WTC11 (cell line): ENCODE measurements at regions not wholly inside any gene's neighbourhood (a gene's known extent, or its start where the extent isn't known, plus 50 kb on each side); places are given as distances from the start of the nearest gene placed in this dataset.

ENCODE experiments used
- ATAC-seq: fragments of 200-7000 bp; cut with Tn5 transposase; 2 replicates; pipeline ENCODE4 v1.10.0; 2021; ENCODE audit warnings: mild to moderate bottlenecking, moderate library complexity
- CTCF ChIA-PET: fragments of 300-600 bp; sonication (Branson Sonifier 250); formaldehyde crosslinking; loops from one replicate; lab custom pipeline; 2021; ENCODE audit warnings: antibody characterized with exemption; lab: Charles Lee
- POLR2A ChIA-PET: fragments of 350-600 bp; sonication (Branson Sonifier 250); formaldehyde crosslinking; loops from one replicate; lab custom pipeline; 2021; ENCODE audit warnings: antibody characterized with exemption; lab: Charles Lee
- DNase-seq: peaks from one replicate; pipeline ENCODE4 v3.0.0; 2021; ENCODE audit warnings: low spot score
- H3K27ac Mint-ChIP-seq: 2 replicates; pipeline ENCODE4 v1.8.0; 2021; ENCODE audit warnings: mixed read lengths
- H3K27me3 Mint-ChIP-seq: 2 replicates; pipeline ENCODE4 v1.8.0; 2021; ENCODE audit warnings: low read depth, mild to moderate bottlenecking, moderate library complexity, mixed read lengths
- H3K36me3 Mint-ChIP-seq: 2 replicates; pipeline ENCODE4 v1.8.0; 2021; ENCODE audit warnings: mixed read lengths
- H3K4me1 Mint-ChIP-seq: 2 replicates; pipeline ENCODE4 v1.8.0; 2022; ENCODE audit warnings: mixed read lengths
- H3K4me3 Mint-ChIP-seq: 2 replicates; pipeline ENCODE4 v1.8.0; 2021; ENCODE audit warnings: mild to moderate bottlenecking, moderate library complexity, mixed read lengths
- H3K9me3 Mint-ChIP-seq: 2 replicates; pipeline ENCODE4 v1.8.0; 2021; ENCODE audit warnings: mixed read lengths
- ATF1 ChIP-seq: sonication (generic); formaldehyde crosslinking; IDR thresholded peaks from 2 replicates; pipeline ENCODE4 v1.8.1; 2023; ENCODE audit warnings: mild to moderate bottlenecking, moderate library complexity, missing genetic modification reagents
- CBFB ChIP-seq: sonication (generic); formaldehyde crosslinking; IDR thresholded peaks from 2 replicates; pipeline ENCODE4 v1.8.1; 2022; ENCODE audit warnings: mild to moderate bottlenecking, low read depth, missing genetic modification reagents
- CREB1 ChIP-seq: sonication (generic); formaldehyde crosslinking; IDR thresholded peaks from 2 replicates; pipeline ENCODE4 v1.8.0; 2023; ENCODE audit warnings: mild to moderate bottlenecking, missing genetic modification reagents
- ELF4 ChIP-seq: sonication (generic); formaldehyde crosslinking; IDR thresholded peaks from 2 replicates; pipeline ENCODE4 v1.8.1; 2022; ENCODE audit warnings: low read depth, mild to moderate bottlenecking, moderate library complexity, missing genetic modification reagents
- EMX1 ChIP-seq: fragments of 250-450 bp; sonication (Bioruptor Pico); IDR thresholded peaks from 2 replicates; pipeline ENCODE4 v1.8.0; 2021; ENCODE audit warnings: mild to moderate bottlenecking
- ETV6 ChIP-seq: sonication (generic); formaldehyde crosslinking; IDR thresholded peaks from 2 replicates; pipeline ENCODE4 v1.8.1; 2022; ENCODE audit warnings: mild to moderate bottlenecking, missing genetic modification reagents
- MXD4 ChIP-seq: fragments of 250-450 bp; sonication (Bioruptor Pico); IDR thresholded peaks from 2 replicates; pipeline ENCODE4 v1.8.0; 2021; ENCODE audit warnings: mild to moderate bottlenecking, moderate library complexity, borderline replicate concordance
- OVOL2 ChIP-seq: fragments of 250-450 bp; sonication (Bioruptor Pico); IDR thresholded peaks from 2 replicates; pipeline ENCODE4 v1.9.0; 2021; ENCODE audit warnings: mild to moderate bottlenecking, borderline replicate concordance
- RELA ChIP-seq: sonication (generic); formaldehyde crosslinking; IDR thresholded peaks from 2 replicates; pipeline ENCODE4 v1.8.1; 2022; ENCODE audit warnings: missing genetic modification reagents, mild to moderate bottlenecking, borderline replicate concordance
- ZNF317 ChIP-seq: sonication (generic); formaldehyde crosslinking; IDR thresholded peaks from 2 replicates; pipeline ENCODE4 v1.8.1; 2023; ENCODE audit warnings: low read depth, mild to moderate bottlenecking, moderate library complexity, missing genetic modification reagents, borderline replicate concordance
- TF ChIP-seq, protein P1 (sequence below): sonication (generic); formaldehyde crosslinking; IDR thresholded peaks from 2 replicates; pipeline ENCODE4 v1.8.1; 2022; ENCODE audit warnings: mild to moderate bottlenecking, moderate library complexity, missing genetic modification reagents
- TF ChIP-seq, protein P2 (sequence below): sonication (generic); formaldehyde crosslinking; IDR thresholded peaks from 2 replicates; pipeline ENCODE4 v1.8.1; 2023; ENCODE audit warnings: mild to moderate bottlenecking, missing genetic modification reagents, moderate library complexity
- TF ChIP-seq, protein P3 (sequence below): fragments of 250-450 bp; sonication (Bioruptor Pico); IDR thresholded peaks from 2 replicates; pipeline ENCODE4 v1.9.0; 2021; ENCODE audit warnings: moderate library complexity, mild to moderate bottlenecking, inconsistent platforms, borderline replicate concordance
- TF ChIP-seq, protein P4 (sequence below): sonication (generic); formaldehyde crosslinking; IDR thresholded peaks from 2 replicates; pipeline ENCODE4 v1.8.0; 2022; ENCODE audit warnings: missing genetic modification reagents
- TF ChIP-seq, protein P5 (sequence below): fragments of 250-450 bp; sonication (Bioruptor Pico); IDR thresholded peaks from 2 replicates; pipeline ENCODE4 v1.9.0; 2021; ENCODE audit warnings: mild to moderate bottlenecking, borderline replicate concordance

- Mint-ChIP-seq H3K36me3 (peaks cover 5% of the 10 kb centered on the region), H3K27ac (no peak overlapping the region), H3K27me3 (no peaks in the 10 kb centered on the region), H3K4me3 (no peak overlapping the region), H3K9me3 (peaks cover 5% of the 10 kb centered on the region), H3K4me1 (peaks cover 11% of the 10 kb centered on the region)
- no peak for ATAC-seq
- ChIA-PET CTCF (interaction anchor here (1.0 kb wide), 1 partner anchor 212 kb away, joined by 3 read pairs; no protein-coding TSS in a partner anchor), POLR2A (no interaction called here)
- DNase-seq = no peak
- TF ChIP-seq, protein P1, sequence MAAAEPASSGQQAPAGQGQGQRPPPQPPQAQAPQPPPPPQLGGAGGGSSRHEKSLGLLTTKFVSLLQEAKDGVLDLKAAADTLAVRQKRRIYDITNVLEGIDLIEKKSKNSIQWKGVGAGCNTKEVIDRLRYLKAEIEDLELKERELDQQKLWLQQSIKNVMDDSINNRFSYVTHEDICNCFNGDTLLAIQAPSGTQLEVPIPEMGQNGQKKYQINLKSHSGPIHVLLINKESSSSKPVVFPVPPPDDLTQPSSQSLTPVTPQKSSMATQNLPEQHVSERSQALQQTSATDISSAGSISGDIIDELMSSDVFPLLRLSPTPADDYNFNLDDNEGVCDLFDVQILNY (CRISPR knock-in tag) = no peak
- TF ChIP-seq, protein P2, sequence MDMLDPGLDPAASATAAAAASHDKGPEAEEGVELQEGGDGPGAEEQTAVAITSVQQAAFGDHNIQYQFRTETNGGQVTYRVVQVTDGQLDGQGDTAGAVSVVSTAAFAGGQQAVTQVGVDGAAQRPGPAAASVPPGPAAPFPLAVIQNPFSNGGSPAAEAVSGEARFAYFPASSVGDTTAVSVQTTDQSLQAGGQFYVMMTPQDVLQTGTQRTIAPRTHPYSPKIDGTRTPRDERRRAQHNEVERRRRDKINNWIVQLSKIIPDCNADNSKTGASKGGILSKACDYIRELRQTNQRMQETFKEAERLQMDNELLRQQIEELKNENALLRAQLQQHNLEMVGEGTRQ (CRISPR knock-in tag) = no peak
- no peak for TF ChIP-seq EMX1 (CRISPR knock-in tag)
- TF ChIP-seq ETV6 (CRISPR knock-in tag) = no peak
- TF ChIP-seq, protein P3, sequence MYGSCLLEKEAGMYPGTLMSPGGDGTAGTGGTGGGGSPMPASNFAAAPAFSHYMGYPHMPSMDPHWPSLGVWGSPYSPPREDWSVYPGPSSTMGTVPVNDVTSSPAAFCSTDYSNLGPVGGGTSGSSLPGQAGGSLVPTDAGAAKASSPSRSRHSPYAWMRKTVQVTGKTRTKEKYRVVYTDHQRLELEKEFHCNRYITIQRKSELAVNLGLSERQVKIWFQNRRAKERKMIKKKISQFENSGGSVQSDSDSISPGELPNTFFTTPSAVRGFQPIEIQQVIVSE (CRISPR knock-in tag) = no peak
- TF ChIP-seq, protein P4, sequence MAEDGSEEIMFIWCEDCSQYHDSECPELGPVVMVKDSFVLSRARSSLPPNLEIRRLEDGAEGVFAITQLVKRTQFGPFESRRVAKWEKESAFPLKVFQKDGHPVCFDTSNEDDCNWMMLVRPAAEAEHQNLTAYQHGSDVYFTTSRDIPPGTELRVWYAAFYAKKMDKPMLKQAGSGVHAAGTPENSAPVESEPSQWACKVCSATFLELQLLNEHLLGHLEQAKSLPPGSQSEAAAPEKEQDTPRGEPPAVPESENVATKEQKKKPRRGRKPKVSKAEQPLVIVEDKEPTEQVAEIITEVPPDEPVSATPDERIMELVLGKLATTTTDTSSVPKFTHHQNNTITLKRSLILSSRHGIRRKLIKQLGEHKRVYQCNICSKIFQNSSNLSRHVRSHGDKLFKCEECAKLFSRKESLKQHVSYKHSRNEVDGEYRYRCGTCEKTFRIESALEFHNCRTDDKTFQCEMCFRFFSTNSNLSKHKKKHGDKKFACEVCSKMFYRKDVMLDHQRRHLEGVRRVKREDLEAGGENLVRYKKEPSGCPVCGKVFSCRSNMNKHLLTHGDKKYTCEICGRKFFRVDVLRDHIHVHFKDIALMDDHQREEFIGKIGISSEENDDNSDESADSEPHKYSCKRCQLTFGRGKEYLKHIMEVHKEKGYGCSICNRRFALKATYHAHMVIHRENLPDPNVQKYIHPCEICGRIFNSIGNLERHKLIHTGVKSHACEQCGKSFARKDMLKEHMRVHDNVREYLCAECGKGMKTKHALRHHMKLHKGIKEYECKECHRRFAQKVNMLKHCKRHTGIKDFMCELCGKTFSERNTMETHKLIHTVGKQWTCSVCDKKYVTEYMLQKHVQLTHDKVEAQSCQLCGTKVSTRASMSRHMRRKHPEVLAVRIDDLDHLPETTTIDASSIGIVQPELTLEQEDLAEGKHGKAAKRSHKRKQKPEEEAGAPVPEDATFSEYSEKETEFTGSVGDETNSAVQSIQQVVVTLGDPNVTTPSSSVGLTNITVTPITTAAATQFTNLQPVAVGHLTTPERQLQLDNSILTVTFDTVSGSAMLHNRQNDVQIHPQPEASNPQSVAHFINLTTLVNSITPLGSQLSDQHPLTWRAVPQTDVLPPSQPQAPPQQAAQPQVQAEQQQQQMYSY (CRISPR knock-in tag) = no peak
- TF ChIP-seq OVOL2 (CRISPR knock-in tag) = no peak
- no peak for TF ChIP-seq CBFB (CRISPR knock-in tag)
- TF ChIP-seq ATF1 = no peak
- no peak for TF ChIP-seq RELA (CRISPR knock-in tag)
- TF ChIP-seq MXD4 = no peak
- no peak for TF ChIP-seq ELF4
- TF ChIP-seq, protein P5, sequence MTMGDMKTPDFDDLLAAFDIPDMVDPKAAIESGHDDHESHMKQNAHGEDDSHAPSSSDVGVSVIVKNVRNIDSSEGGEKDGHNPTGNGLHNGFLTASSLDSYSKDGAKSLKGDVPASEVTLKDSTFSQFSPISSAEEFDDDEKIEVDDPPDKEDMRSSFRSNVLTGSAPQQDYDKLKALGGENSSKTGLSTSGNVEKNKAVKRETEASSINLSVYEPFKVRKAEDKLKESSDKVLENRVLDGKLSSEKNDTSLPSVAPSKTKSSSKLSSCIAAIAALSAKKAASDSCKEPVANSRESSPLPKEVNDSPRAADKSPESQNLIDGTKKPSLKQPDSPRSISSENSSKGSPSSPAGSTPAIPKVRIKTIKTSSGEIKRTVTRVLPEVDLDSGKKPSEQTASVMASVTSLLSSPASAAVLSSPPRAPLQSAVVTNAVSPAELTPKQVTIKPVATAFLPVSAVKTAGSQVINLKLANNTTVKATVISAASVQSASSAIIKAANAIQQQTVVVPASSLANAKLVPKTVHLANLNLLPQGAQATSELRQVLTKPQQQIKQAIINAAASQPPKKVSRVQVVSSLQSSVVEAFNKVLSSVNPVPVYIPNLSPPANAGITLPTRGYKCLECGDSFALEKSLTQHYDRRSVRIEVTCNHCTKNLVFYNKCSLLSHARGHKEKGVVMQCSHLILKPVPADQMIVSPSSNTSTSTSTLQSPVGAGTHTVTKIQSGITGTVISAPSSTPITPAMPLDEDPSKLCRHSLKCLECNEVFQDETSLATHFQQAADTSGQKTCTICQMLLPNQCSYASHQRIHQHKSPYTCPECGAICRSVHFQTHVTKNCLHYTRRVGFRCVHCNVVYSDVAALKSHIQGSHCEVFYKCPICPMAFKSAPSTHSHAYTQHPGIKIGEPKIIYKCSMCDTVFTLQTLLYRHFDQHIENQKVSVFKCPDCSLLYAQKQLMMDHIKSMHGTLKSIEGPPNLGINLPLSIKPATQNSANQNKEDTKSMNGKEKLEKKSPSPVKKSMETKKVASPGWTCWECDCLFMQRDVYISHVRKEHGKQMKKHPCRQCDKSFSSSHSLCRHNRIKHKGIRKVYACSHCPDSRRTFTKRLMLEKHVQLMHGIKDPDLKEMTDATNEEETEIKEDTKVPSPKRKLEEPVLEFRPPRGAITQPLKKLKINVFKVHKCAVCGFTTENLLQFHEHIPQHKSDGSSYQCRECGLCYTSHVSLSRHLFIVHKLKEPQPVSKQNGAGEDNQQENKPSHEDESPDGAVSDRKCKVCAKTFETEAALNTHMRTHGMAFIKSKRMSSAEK (CRISPR knock-in tag) = no peak
- no peak for TF ChIP-seq ZNF317 (CRISPR knock-in tag)
- no peak for TF ChIP-seq CREB1 (CRISPR knock-in tag)
Observed at GRCh38 chr22:42328784-42329145, 58.3 kb upstream of the TCF20 start.
